HFFc6 (cell line): ENCODE measurements at regions not wholly inside any gene's neighbourhood (a gene's known extent, or its start where the extent isn't known, plus 50 kb on each side); places are given as distances from the start of the nearest gene placed in this dataset.
A peak's percentile ranks its signal among the peaks of the same experiment; 100 is the strongest.

Experiments
- DNase-seq: peaks from one replicate; pipeline ENCODE4 v3.0.0-alpha.2; 2018
- H3K27ac Mint-ChIP-seq: 2 replicates; pipeline ENCODE4 v1.8.0; 2020; ENCODE audit warnings: mild to moderate bottlenecking, mixed read lengths
- H3K27me3 Mint-ChIP-seq: 2 replicates; pipeline ENCODE4 v1.8.0; 2021; ENCODE audit warnings: mild to moderate bottlenecking, moderate library complexity, mixed read lengths; ENCODE audit not compliant: insufficient read depth
- H3K36me3 Mint-ChIP-seq: 2 replicates; pipeline ENCODE4 v1.8.0; 2021; ENCODE audit warnings: low read depth, mixed read lengths
- H3K4me1 Mint-ChIP-seq: 2 replicates; pipeline ENCODE4 v1.8.0; 2020; ENCODE audit warnings: low read depth, mixed read lengths
- H3K4me3 Mint-ChIP-seq: 2 replicates; pipeline ENCODE4 v1.8.0; 2020; ENCODE audit warnings: mild to moderate bottlenecking, moderate library complexity, mixed read lengths
- H3K9me3 Mint-ChIP-seq: 2 replicates; pipeline ENCODE4 v1.8.0; 2020; ENCODE audit warnings: mild to moderate bottlenecking, mixed read lengths
- TF ChIP-seq, protein P1 (sequence below): fragments of 200-600 bp; sonication (generic); IDR thresholded peaks from 2 replicates; pipeline ENCODE4 v1.5.0; 2021; ENCODE audit warnings: antibody characterized with exemption, mild to moderate bottlenecking

DNA sequence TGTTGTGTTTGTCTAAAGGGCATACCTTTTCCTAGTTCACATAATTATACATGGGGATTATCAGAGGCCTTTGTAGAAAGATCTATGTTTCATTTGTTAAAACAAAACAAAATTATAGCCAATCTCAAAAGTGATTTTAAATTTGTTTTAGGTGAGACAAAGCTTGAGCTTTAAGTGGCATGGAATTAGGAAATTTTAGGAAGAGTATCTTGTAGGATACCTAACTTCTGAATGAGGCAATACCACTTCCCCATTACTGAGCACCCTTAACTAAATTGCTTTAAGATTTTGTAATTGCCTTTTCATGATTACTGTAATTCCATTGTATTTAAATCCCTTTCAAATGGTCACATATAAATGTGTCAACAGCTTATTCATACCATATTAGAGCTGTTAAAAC is 775.6 kb downstream of the NR2F1-AS1 start:
- Mint-ChIP-seq H3K36me3 (no peaks in the 10 kb centered on the region), H3K9me3 (no peaks in the 10 kb centered on the region), H3K27ac (no peak overlapping the region), H3K4me1 (peaks cover 15% of the 10 kb centered on the region), H3K4me3 (no peak overlapping the region), H3K27me3 (no peaks in the 10 kb centered on the region; the same call in 1 of the 2 replicates)
- TF ChIP-seq, protein P1, sequence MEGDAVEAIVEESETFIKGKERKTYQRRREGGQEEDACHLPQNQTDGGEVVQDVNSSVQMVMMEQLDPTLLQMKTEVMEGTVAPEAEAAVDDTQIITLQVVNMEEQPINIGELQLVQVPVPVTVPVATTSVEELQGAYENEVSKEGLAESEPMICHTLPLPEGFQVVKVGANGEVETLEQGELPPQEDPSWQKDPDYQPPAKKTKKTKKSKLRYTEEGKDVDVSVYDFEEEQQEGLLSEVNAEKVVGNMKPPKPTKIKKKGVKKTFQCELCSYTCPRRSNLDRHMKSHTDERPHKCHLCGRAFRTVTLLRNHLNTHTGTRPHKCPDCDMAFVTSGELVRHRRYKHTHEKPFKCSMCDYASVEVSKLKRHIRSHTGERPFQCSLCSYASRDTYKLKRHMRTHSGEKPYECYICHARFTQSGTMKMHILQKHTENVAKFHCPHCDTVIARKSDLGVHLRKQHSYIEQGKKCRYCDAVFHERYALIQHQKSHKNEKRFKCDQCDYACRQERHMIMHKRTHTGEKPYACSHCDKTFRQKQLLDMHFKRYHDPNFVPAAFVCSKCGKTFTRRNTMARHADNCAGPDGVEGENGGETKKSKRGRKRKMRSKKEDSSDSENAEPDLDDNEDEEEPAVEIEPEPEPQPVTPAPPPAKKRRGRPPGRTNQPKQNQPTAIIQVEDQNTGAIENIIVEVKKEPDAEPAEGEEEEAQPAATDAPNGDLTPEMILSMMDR = no peak
- DNase-seq = no peak

DNA sequence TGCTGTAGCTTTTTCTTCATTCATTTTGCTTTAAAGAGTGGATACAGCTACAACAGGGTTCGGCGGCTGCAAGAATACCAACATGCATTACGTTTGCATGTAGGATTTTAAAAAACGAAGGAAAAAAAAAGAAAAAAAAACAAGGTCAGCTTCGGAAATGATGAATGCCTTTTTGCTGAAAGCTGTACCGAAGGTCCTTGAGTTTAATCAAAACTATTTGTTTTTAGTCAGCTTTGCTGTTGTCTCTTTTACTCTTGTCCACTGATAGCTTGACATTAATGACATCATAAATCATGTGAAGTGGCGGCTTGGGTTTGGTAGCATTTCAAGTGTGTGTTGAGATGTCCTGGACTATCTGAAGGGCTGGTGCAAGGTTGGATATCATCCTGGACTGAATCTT is 779.1 kb downstream of the NR2F1-AS1 start:
- TF ChIP-seq, protein P1 = no peak
- peak overlapping the region; percentile 69; the same call in 1 of the 2 replicates for H3K4me3 Mint-ChIP-seq
- no peak for DNase-seq
- no peak overlapping the region; the same call in 1 of the 2 replicates for H3K27ac Mint-ChIP-seq
- no peaks in the 10 kb centered on the region for H3K36me3 Mint-ChIP-seq
- no peaks in the 10 kb centered on the region for H3K9me3 Mint-ChIP-seq
- peaks cover 18% of the 10 kb centered on the region for H3K4me1 Mint-ChIP-seq
- no peaks in the 10 kb centered on the region; the same call in 1 of the 2 replicates for H3K27me3 Mint-ChIP-seq

DNA sequence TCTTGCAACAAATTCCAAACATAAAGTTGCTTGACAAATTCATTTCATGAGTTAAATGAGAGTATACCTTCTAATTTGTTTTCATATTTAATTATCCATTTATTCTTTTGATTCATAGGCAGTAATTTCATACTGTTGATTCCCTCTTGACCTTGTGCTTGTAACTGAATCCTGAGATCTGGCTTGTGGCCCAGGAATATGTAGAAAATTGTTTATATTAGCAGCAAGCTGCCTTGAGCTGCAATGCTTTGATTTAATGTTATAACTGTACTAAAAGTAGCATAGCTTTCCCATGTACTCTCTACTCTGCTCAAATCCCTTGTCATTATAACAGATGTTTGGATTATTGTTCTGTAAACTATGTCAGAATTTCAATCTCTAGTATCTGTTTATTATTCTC is 780.7 kb downstream of the NR2F1-AS1 start:
- Mint-ChIP-seq H3K4me1 (peaks cover 18% of the 10 kb centered on the region), H3K27me3 (no peaks in the 10 kb centered on the region; the same call in 1 of the 2 replicates), H3K36me3 (peaks cover 5% of the 10 kb centered on the region; the same call in 1 of the 2 replicates), H3K27ac (no peak overlapping the region), H3K9me3 (peaks cover 14% of the 10 kb centered on the region), H3K4me3 (no peak overlapping the region)
- DNase-seq = peak; percentile 8
- TF ChIP-seq, protein P1 = no peak

DNA sequence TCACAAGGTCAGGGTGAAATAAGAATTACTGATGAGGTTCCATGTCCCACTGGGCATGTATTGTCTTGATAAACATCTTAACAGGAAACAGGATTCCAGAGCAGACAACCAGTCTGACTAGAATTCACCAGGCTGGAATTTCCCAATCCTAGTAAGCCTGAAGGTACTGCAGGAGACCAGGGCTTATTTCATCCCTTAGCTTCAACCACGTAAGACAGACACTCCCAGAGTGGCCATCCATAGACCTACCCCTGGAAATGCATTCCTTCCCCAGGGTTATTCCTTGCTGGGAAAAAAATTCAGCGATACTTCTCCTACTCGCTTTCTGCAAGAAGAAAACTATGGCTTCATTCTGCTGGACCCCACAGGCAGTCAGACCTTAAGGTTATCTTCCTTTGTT is 785.4 kb downstream of the NR2F1-AS1 start:
- Mint-ChIP-seq H3K9me3 (peaks cover 17% of the 10 kb centered on the region), H3K36me3 (peaks cover 13% of the 10 kb centered on the region), H3K27me3 (peaks cover 2% of the 10 kb centered on the region; the same call in 1 of the 2 replicates), H3K27ac (no peak overlapping the region), H3K4me1 (peaks cover 6% of the 10 kb centered on the region), H3K4me3 (no peak overlapping the region)
- DNase-seq = no peak
- TF ChIP-seq, protein P1 = no peak

DNA sequence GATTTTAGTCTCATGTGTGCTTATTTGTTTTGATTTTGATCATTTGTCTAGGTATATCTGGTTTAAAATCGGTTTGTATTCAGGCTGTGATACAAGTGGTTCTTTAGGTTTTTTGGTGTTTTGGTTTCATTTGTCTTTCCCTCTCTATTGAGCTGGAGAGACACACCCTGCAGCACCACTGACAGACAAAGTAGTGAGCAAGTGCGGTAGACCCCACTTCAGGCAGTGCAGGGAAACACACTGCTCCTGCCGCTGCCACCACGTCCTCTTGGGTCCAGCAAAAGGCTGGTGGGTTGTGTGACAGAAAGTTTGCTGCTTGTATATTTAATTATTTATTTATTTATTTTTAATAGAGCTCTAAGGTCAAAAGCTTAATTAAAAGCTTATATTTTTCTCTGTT is 801.0 kb downstream of the NR2F1-AS1 start:
- Mint-ChIP-seq H3K4me3 (no peak overlapping the region), H3K27me3 (no peaks in the 10 kb centered on the region; the same call in 1 of the 2 replicates), H3K9me3 (no peaks in the 10 kb centered on the region), H3K36me3 (no peaks in the 10 kb centered on the region), H3K27ac (no peak overlapping the region), H3K4me1 (peaks cover 16% of the 10 kb centered on the region)
- TF ChIP-seq, protein P1 = no peak
- DNase-seq = no peak

DNA sequence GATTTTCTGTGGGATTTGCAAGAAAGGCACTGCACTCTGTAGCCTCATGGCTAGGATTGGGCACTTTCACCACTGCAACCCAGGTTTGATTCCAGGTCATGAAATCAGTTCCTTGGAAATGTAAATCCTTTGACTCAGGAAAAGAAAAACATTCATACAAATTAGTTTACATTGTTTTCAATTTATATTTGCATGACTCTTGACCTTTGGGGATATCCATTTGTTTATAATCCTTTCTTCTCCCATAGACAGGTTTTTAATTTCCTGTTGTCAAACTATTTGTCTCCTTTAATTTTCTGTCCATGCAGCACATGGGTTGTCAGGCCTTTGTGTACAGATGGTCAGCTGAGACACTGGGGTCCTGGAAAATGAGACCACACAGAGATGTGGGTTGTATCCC is 801.5 kb downstream of the NR2F1-AS1 start:
- H3K27ac Mint-ChIP-seq = no peak overlapping the region
- H3K36me3 Mint-ChIP-seq = no peaks in the 10 kb centered on the region
- H3K4me3 Mint-ChIP-seq = no peak overlapping the region
- H3K4me1 Mint-ChIP-seq = peaks cover 19% of the 10 kb centered on the region
- H3K9me3 Mint-ChIP-seq = no peaks in the 10 kb centered on the region
- TF ChIP-seq, protein P1 = no peak
- no peaks in the 10 kb centered on the region; the same call in 1 of the 2 replicates for H3K27me3 Mint-ChIP-seq
- DNase-seq = no peak
